ENCODE measurements at regions not wholly inside any gene's neighbourhood (a gene's known extent, or its start where the extent isn't known, plus 50 kb on each side); places are given as distances from the start of the nearest gene placed in this dataset.
"Not testable (repeated sequence)": the region's sequence is repeated elsewhere in the genome, so short reads cannot be mapped to it uniquely, and the experiment has no call there.

GRCh38 chrX:152507168-152507567 lies 56.1 kb upstream of the GABRA3 start:
- not testable (repeated sequence) for TF ChIP-seq CTCF, EZH2phosphoT487 (IDR thresholded peaks at IDR 0.05; ENCODE audit: low read length)

Measured in MM.1S (cell line).